Choroid plexus epithelial cell (primary cell): ENCODE measurements at regions not wholly inside any gene's neighbourhood (a gene's known extent, or its start where the extent isn't known, plus 50 kb on each side); places are given as distances from the start of the nearest gene placed in this dataset.

ENCODE experiments used
- DNase-seq: peaks from one replicate; pipeline ENCODE4 v3.0.0-alpha.2; 2010; ENCODE audit warnings: low read depth
- H3K4me3 ChIP-seq: 2 replicates; pipeline ENCODE4 v1.5.1; 2011; ENCODE audit warnings: low read depth, mild to moderate bottlenecking, control low read depth, low read length, moderate library complexity
- TF ChIP-seq, protein P1 (sequence below): conservative IDR thresholded peaks from 2 replicates; pipeline ENCODE4 v1.5.1; 2011; ENCODE audit warnings: low read depth, mild to moderate bottlenecking, control low read depth, inconsistent platforms, low read length, moderate library complexity

GRCh38 chr3:10715886-10716285 lies 100.1 kb upstream of the SLC6A11 start:
- TF ChIP-seq, protein P1, sequence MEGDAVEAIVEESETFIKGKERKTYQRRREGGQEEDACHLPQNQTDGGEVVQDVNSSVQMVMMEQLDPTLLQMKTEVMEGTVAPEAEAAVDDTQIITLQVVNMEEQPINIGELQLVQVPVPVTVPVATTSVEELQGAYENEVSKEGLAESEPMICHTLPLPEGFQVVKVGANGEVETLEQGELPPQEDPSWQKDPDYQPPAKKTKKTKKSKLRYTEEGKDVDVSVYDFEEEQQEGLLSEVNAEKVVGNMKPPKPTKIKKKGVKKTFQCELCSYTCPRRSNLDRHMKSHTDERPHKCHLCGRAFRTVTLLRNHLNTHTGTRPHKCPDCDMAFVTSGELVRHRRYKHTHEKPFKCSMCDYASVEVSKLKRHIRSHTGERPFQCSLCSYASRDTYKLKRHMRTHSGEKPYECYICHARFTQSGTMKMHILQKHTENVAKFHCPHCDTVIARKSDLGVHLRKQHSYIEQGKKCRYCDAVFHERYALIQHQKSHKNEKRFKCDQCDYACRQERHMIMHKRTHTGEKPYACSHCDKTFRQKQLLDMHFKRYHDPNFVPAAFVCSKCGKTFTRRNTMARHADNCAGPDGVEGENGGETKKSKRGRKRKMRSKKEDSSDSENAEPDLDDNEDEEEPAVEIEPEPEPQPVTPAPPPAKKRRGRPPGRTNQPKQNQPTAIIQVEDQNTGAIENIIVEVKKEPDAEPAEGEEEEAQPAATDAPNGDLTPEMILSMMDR: no peak
- DNase-seq: no peak
- H3K4me3 ChIP-seq: no peak overlapping the region

DNA sequence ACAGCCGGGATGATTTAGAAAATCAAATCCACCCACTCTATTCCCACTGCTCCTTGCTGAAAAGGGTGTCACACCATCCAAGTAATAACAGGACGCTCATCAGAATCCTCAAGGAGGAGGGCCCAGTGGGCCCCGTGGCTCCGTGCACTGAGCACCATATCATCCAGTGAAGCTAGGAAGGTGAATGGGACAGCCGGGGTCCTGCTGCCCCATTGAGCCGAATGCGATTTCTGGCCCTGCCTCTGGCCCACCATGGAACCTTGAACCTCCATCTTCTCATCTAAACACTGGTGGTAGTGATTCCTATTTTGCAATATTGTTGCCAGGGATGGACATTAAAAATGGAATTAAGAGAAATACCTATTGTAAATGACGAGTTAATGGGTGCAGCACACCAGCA lies 99.1 kb upstream of the SLC6A11 start:
- TF ChIP-seq, protein P1: no peak
- no peak overlapping the region for H3K4me3 ChIP-seq
- DNase-seq: no peak

- DNase-seq: no peak
- TF ChIP-seq, protein P1: no peak
- no peak overlapping the region for H3K4me3 ChIP-seq
Observed at GRCh38 chr3:10717756-10718155, 98.3 kb upstream of the SLC6A11 start.

DNA sequence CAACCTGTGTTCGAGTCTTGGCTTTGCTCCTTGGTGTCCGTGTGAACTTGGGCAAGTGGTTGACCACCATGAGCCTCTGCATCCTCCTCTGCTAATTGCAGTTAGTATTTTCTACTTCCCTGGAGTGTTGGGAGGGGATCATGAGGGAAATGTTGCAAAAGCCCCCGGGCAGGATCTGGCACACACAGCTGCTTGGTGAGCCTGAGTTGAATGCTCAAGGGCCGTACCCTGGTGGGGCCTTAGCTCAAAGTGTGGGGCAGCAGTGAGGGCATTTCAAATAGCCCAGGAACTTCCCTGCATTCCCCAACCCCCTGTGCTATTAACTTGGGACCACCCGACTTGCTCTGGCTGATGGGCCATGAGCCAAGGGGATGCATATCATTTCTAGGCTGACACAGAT lies 94.9 kb upstream of the SLC6A11 start:
- H3K4me3 ChIP-seq: no peak overlapping the region
- TF ChIP-seq, protein P1: no peak
- no peak for DNase-seq

DNA sequence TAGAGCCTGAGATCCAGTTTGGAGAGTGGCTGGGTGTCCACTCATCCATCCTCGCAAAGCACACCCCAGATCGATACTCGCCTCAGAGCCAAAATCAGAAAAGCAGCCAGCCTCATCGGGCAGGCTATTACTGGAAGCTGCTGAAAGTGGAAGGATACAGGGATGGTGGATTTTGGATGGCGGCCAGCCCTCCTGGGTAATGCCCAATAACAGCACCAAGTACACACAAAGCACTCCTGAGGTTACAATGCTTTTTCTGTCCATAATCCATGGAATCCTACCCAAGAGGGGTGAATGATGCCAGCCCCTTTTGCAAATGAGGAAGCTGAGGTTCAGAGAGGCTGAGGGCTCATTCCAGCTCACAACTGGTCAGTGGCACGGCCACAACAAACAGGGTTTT lies 93.1 kb upstream of the SLC6A11 start:
- TF ChIP-seq, protein P1: no peak
- H3K4me3 ChIP-seq: no peak overlapping the region
- no peak for DNase-seq

DNA sequence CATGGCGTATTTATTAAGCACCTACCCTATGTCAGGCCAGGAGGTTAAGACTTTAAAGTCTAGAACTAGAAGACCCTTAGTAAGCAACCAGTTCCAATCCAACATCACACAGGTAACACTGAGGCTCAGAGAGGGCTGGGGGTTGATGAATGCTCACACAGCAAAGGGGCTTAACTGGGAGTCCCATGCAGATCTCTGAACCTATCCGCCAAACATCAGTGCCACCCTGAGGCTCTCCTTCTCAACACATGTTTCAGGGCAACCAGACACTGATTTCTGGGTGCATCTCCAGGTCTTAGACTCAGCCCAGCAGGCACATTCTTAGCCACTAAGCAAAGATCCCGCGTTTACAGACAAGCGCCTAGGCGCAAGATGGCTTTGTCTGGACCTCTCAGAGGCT lies 92.0 kb upstream of the SLC6A11 start:
- no peak for DNase-seq
- TF ChIP-seq, protein P1: no peak
- no peak overlapping the region for H3K4me3 ChIP-seq

GRCh38 chr3:10725067-10725466 lies 91.0 kb upstream of the SLC6A11 start:
- no peak overlapping the region for H3K4me3 ChIP-seq
- no peak for DNase-seq
- TF ChIP-seq, protein P1: no peak
